Neural progenitor cell (in vitro differentiated cells): ENCODE measurements at regions not wholly inside any gene's neighbourhood (a gene's known extent, or its start where the extent isn't known, plus 50 kb on each side); places are given as distances from the start of the nearest gene placed in this dataset.

Experiments
- DNase-seq: peaks from one replicate; pipeline ENCODE4 v3.0.0-alpha.2; 2016; ENCODE audit warnings: low spot score
- H2AFZ ChIP-seq: fragments of 200-600 bp; sonication (generic); replicated peaks from 2 replicates; pipeline ENCODE4 v1.6.1; 2016; ENCODE audit warnings: antibody characterized with exemption
- H3F3A ChIP-seq: fragments of 200-600 bp; sonication (generic); 2 replicates; pipeline ENCODE4 v1.6.1; 2016; ENCODE audit warnings: antibody characterized with exemption, low read depth
- H3K27ac ChIP-seq: fragments of 200-600 bp; sonication (generic); 2 replicates; pipeline ENCODE4 v1.5.1; 2016; ENCODE audit warnings: mild to moderate bottlenecking
- H3K27me3 ChIP-seq: fragments of 200-600 bp; sonication (generic); 2 replicates; pipeline ENCODE4 v1.6.1; 2016; ENCODE audit warnings: mild to moderate bottlenecking, moderate library complexity
- H3K36me3 ChIP-seq: fragments of 200-600 bp; sonication (generic); 2 replicates; pipeline ENCODE4 v1.5.1; 2016
- H3K4me1 ChIP-seq: fragments of 200-600 bp; sonication (generic); 2 replicates; pipeline ENCODE4 v1.6.1; 2016; ENCODE audit warnings: mixed run types
- H3K4me2 ChIP-seq: fragments of 200-600 bp; sonication (generic); 2 replicates; pipeline ENCODE4 v1.6.1; 2016
- H3K4me3 ChIP-seq: fragments of 200-600 bp; sonication (generic); 2 replicates; pipeline ENCODE4 v1.5.1; 2016
- H3K79me2 ChIP-seq: fragments of 200-600 bp; sonication (generic); 2 replicates; pipeline ENCODE4 v1.6.1; 2016; ENCODE audit warnings: low read depth
- H3K9ac ChIP-seq: fragments of 200-600 bp; sonication (generic); 2 replicates; pipeline ENCODE4 v1.6.1; 2016
- H3K9me3 ChIP-seq: fragments of 200-600 bp; sonication (generic); 2 replicates; pipeline ENCODE4 v1.5.1; 2016; ENCODE audit warnings: low read depth
- H4K20me1 ChIP-seq: fragments of 200-600 bp; sonication (generic); 2 replicates; pipeline ENCODE4 v1.6.1; 2016; ENCODE audit warnings: low read depth
- H3K27ac Mint-ChIP-seq: 3 replicates; pipeline ENCODE4 v1.8.0; 2021; ENCODE audit warnings: mixed read lengths
- H3K27me3 Mint-ChIP-seq: 2 replicates; pipeline ENCODE4 v1.8.0; 2022; ENCODE audit warnings: low read depth, mild to moderate bottlenecking, inconsistent platforms, moderate library complexity, mixed read lengths; ENCODE audit not compliant: insufficient read depth
- H3K36me3 Mint-ChIP-seq: 3 replicates; pipeline ENCODE4 v1.8.0; 2021; ENCODE audit warnings: mixed read lengths
- H3K4me1 Mint-ChIP-seq: 3 replicates; pipeline ENCODE4 v1.8.0; 2021; ENCODE audit warnings: mixed read lengths
- H3K4me3 Mint-ChIP-seq: 3 replicates; pipeline ENCODE4 v1.8.0; 2021; ENCODE audit warnings: mild to moderate bottlenecking, moderate library complexity, mixed read lengths
- H3K9me3 Mint-ChIP-seq: 3 replicates; pipeline ENCODE4 v1.8.0; 2020; ENCODE audit warnings: mixed read lengths
- EZH2 ChIP-seq: fragments of 200-600 bp; sonication (generic); IDR thresholded peaks from 2 replicates; pipeline ENCODE4 v1.6.1; 2017; ENCODE audit warnings: antibody characterized with exemption, mild to moderate bottlenecking, moderate library complexity
- EZH2phosphoT487 ChIP-seq: fragments of 200-600 bp; sonication (generic); IDR thresholded peaks from 2 replicates; pipeline ENCODE4 v1.6.1; 2017; ENCODE audit warnings: antibody characterized with exemption
- TF ChIP-seq, protein P1 (sequence below): fragments of 200-600 bp; sonication (generic); IDR thresholded peaks from 2 replicates; pipeline ENCODE4 v1.5.1; 2017; ENCODE audit warnings: antibody characterized with exemption, mild to moderate bottlenecking

DNA sequence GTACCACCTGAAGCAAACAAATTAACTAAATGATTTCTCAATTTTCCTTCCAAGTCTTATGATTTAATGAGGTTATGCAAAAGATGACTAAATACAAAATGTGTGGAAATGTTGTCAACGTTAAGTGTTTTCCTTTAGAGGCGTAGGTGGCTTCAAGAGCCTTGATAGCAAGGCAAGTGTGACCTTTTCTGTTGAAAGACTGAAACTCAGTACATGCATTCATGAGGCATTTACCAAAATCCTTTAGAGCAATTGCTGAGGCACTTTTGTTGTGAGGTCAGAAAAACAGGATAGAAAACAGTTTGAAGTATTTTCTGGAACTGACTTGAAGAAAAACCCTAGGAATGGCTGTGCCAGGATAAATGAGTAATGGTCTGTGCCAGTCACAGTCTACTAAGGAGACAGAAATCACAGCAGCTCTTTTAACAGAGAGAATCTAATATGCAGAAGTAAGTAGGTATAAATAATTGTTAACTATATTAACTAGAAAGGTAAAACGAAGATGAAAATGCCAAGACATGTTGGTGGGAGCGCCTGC lies 326.5 kb upstream of the CDH20 start:
- H3K4me1 Mint-ChIP-seq, result no peaks in the 10 kb centered on the region
- no peak overlapping the region for H3K27ac Mint-ChIP-seq
- H3K4me1 ChIP-seq, result no peaks in the 10 kb centered on the region
- H3K9me3 ChIP-seq, result no peaks in the 10 kb centered on the region
- H3F3A ChIP-seq, result no peaks in the 10 kb centered on the region
- H3K27me3 ChIP-seq, result no peaks in the 10 kb centered on the region
- no peak for TF ChIP-seq EZH2
- TF ChIP-seq, protein P1, sequence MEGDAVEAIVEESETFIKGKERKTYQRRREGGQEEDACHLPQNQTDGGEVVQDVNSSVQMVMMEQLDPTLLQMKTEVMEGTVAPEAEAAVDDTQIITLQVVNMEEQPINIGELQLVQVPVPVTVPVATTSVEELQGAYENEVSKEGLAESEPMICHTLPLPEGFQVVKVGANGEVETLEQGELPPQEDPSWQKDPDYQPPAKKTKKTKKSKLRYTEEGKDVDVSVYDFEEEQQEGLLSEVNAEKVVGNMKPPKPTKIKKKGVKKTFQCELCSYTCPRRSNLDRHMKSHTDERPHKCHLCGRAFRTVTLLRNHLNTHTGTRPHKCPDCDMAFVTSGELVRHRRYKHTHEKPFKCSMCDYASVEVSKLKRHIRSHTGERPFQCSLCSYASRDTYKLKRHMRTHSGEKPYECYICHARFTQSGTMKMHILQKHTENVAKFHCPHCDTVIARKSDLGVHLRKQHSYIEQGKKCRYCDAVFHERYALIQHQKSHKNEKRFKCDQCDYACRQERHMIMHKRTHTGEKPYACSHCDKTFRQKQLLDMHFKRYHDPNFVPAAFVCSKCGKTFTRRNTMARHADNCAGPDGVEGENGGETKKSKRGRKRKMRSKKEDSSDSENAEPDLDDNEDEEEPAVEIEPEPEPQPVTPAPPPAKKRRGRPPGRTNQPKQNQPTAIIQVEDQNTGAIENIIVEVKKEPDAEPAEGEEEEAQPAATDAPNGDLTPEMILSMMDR, result no peak
- TF ChIP-seq EZH2phosphoT487, result no peak
- H2AFZ ChIP-seq, result no peak overlapping the region
- no peak for DNase-seq
- no peak overlapping the region for H3K4me3 ChIP-seq
- H3K4me3 Mint-ChIP-seq, result no peak overlapping the region
- no peaks in the 10 kb centered on the region for H3K36me3 Mint-ChIP-seq
- no peak overlapping the region for H3K9ac ChIP-seq
- H3K27me3 Mint-ChIP-seq, result no peaks in the 10 kb centered on the region
- H4K20me1 ChIP-seq, result no peaks in the 10 kb centered on the region
- H3K9me3 Mint-ChIP-seq, result peaks cover 2% of the 10 kb centered on the region
- H3K36me3 ChIP-seq, result no peaks in the 10 kb centered on the region
- H3K79me2 ChIP-seq, result no peaks in the 10 kb centered on the region
- H3K27ac ChIP-seq, result no peak overlapping the region
- H3K4me2 ChIP-seq, result no peak overlapping the region

DNA sequence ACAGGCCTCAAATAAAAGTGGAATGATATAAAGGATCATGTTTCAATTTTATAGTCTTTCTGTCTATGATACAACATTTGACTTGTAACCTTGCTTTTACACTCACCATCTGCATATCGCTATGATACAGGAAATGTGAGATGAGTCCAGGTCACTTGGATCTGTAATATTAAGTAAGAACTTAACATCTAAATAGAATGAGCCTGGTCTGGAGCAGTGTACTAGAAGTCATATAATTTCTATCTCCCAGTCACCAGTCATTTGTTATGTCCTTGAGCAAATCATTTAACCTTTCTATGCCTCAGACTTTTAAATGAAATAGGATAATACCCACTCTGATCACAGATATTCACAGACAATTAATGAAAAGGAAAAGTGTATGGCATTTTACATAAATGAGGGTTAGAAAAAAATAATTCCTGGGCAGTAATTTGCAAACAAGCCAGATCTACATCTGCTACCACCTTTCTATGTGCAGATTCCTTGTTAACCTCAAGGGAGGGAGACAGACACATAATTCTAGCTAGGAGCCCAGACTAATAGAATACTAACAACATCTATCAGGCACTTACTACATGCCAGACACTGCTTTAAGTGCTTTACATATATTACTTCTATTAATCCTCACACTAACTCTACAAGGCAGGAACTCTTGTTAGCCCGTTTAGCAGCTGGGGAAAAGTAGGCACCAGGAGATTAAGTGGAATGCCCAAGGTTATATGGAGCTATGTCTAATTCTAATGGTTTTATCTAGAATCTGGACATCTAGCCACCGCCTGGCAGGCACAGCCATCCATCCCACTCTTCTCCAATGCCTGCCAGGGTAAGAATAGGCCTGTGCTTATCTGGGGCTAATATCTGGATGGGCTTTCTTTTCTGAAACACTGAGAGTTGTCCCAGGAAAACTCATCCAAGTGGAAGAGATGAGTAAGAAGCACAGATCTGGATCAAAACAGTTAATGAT lies 313.6 kb upstream of the CDH20 start:
- Histone ChIP-seq H3K27me3 (no peaks in the 10 kb centered on the region), H3K27ac (no peak overlapping the region), H3K4me2 (no peak overlapping the region), H3K4me1 (no peaks in the 10 kb centered on the region), H4K20me1 (no peaks in the 10 kb centered on the region), H3K9ac (no peak overlapping the region), H3K36me3 (no peaks in the 10 kb centered on the region), H2AFZ (no peak overlapping the region), H3F3A (peaks cover 5% of the 10 kb centered on the region), H3K9me3 (no peaks in the 10 kb centered on the region), H3K4me3 (no peak overlapping the region), H3K79me2 (no peaks in the 10 kb centered on the region)
- Mint-ChIP-seq H3K9me3 (no peaks in the 10 kb centered on the region), H3K4me1 (peaks cover 9% of the 10 kb centered on the region), H3K27ac (no peak overlapping the region), H3K27me3 (no peaks in the 10 kb centered on the region), H3K36me3 (no peaks in the 10 kb centered on the region), H3K4me3 (no peak overlapping the region)
- TF ChIP-seq EZH2, result no peak
- TF ChIP-seq, protein P1, result no peak
- TF ChIP-seq EZH2phosphoT487, result no peak
- DNase-seq, result no peak

GRCh38 chr18:61025596-61025995 lies 307.6 kb upstream of the CDH20 start:
- DNase-seq, result no peak
- no peaks in the 10 kb centered on the region for H3K27me3 Mint-ChIP-seq
- Histone ChIP-seq H2AFZ (no peak overlapping the region), H3K9ac (no peak overlapping the region), H3K27ac (no peak overlapping the region), H3F3A (peaks cover 5% of the 10 kb centered on the region), H3K9me3 (no peaks in the 10 kb centered on the region), H3K36me3 (no peaks in the 10 kb centered on the region), H3K4me3 (no peak overlapping the region), H3K79me2 (no peaks in the 10 kb centered on the region), H3K27me3 (no peaks in the 10 kb centered on the region), H3K4me2 (no peak overlapping the region), H4K20me1 (no peaks in the 10 kb centered on the region), H3K4me1 (no peaks in the 10 kb centered on the region)
- peaks cover 2% of the 10 kb centered on the region for H3K4me1 Mint-ChIP-seq
- H3K27ac Mint-ChIP-seq, result no peak overlapping the region
- no peak overlapping the region for H3K4me3 Mint-ChIP-seq
- TF ChIP-seq EZH2 (no peak), EZH2phosphoT487 (no peak)
- TF ChIP-seq, protein P1, result no peak
- no peaks in the 10 kb centered on the region for H3K9me3 Mint-ChIP-seq
- no peaks in the 10 kb centered on the region for H3K36me3 Mint-ChIP-seq
